HEK293 (cell line): ENCODE measurements at regions not wholly inside any gene's neighbourhood (a gene's known extent, or its start where the extent isn't known, plus 50 kb on each side); places are given as distances from the start of the nearest gene placed in this dataset.

ENCODE experiments used
- CTCF ChIA-PET: fragments of 350-600 bp; formaldehyde crosslinking; extraction: SDS; loops from one replicate; lab custom pipeline; 2021; ENCODE audit warnings: antibody characterized with exemption; lab: Yijun Ruan, JAX
- POLR2A ChIA-PET: fragments of 300-600 bp; formaldehyde crosslinking; extraction: SDS; loops from one replicate; lab custom pipeline; 2020; ENCODE audit warnings: antibody characterized with exemption, inconsistent platforms; lab: Yijun Ruan, JAX
- H3K27ac ChIP-seq: fragments of 200-500 bp; sonication (Bioruptor generic); 2 replicates; pipeline ENCODE4 v1.5.1; 2014; ENCODE audit warnings: low read depth, low read length, control low read depth, inconsistent platforms; ENCODE audit errors: extremely low read depth
- H3K36me3 ChIP-seq, 2 experiments: fragments of 200-500 bp in 1 of 2; sonication (Bioruptor generic) in 1 of 2; 1 replicate in 1 of 2; 2 replicates in 1 of 2; pipeline ENCODE4 v1.5.1; 2014 to 2017; ENCODE audit warnings: inconsistent platforms in 2 of 2, low read length in 2 of 2; ENCODE audit not compliant: control insufficient read depth in 2 of 2, insufficient read depth in 1 of 2
- H3K4me1 ChIP-seq: fragments of 200-500 bp; sonication (Bioruptor generic); 2 replicates; pipeline ENCODE4 v1.5.1; 2014; ENCODE audit warnings: mild to moderate bottlenecking, low read length, inconsistent platforms; ENCODE audit not compliant: control insufficient read depth, insufficient read depth
- H3K4me3 ChIP-seq: 2 replicates; pipeline ENCODE4 v1.5.1; 2011; ENCODE audit warnings: low read depth, mild to moderate bottlenecking, control low read depth, low read length, moderate library complexity
- H3K9me3 ChIP-seq: fragments of 200-500 bp; sonication (Bioruptor generic); 2 replicates; pipeline ENCODE4 v1.5.1; 2014; ENCODE audit warnings: low read depth, low read length, inconsistent platforms; ENCODE audit not compliant: control insufficient read depth, insufficient read depth
- EGR2 ChIP-seq: fragments of 450-650 bp; formaldehyde crosslinking; IDR thresholded peaks from 2 replicates; pipeline ENCODE4 v1.5.1; 2016; ENCODE audit warnings: low read depth, missing biosample characterization, missing genetic modification characterization
- HIC1 ChIP-seq: fragments of 450-650 bp; formaldehyde crosslinking; IDR thresholded peaks from 2 replicates; pipeline ENCODE4 v1.5.1; 2016; ENCODE audit warnings: missing biosample characterization, missing genetic modification characterization
- HOXA7 ChIP-seq: sonication (generic); formaldehyde crosslinking; IDR thresholded peaks from 2 replicates; pipeline ENCODE4 v1.8.1; 2022; ENCODE audit warnings: missing genetic modification reagents, borderline replicate concordance
- MZF1 ChIP-seq: fragments of 450-650 bp; formaldehyde crosslinking; IDR thresholded peaks from 2 replicates; pipeline ENCODE4 v1.5.1; 2017; ENCODE audit warnings: missing biosample characterization, missing genetic modification characterization, borderline replicate concordance
- REPIN1 ChIP-seq: fragments of 450-650 bp; formaldehyde crosslinking; IDR thresholded peaks from 2 replicates; pipeline ENCODE4 v1.5.1; 2017; ENCODE audit warnings: missing biosample characterization, missing genetic modification characterization, low read depth
- SP7 ChIP-seq: fragments of 450-650 bp; formaldehyde crosslinking; IDR thresholded peaks from 2 replicates; pipeline ENCODE4 v1.5.1; 2016; ENCODE audit warnings: missing biosample characterization, missing genetic modification characterization
- TCF7L2 ChIP-seq: IDR thresholded peaks from 2 replicates; pipeline ENCODE4 v1.6.1; 2011; ENCODE audit warnings: low read depth, mild to moderate bottlenecking, inconsistent platforms, low read length, moderate library complexity, borderline replicate concordance
- WT1 ChIP-seq: fragments of 450-650 bp; formaldehyde crosslinking; IDR thresholded peaks from 2 replicates; pipeline ENCODE4 v1.5.1; 2016; ENCODE audit warnings: missing biosample characterization, missing genetic modification characterization
- ZIC2 ChIP-seq: fragments of 450-650 bp; formaldehyde crosslinking; IDR thresholded peaks from 2 replicates; pipeline ENCODE4 v1.5.1; 2016; ENCODE audit warnings: missing biosample characterization, missing genetic modification characterization
- ZNF114 ChIP-seq: fragments of 450-650 bp; formaldehyde crosslinking; IDR thresholded peaks from 2 replicates; pipeline ENCODE4 v1.5.0; 2017; ENCODE audit warnings: missing biosample characterization, missing genetic modification characterization
- ZNF24 ChIP-seq: fragments of 450-650 bp; formaldehyde crosslinking; IDR thresholded peaks from 2 replicates; pipeline ENCODE4 v1.5.1; 2016; ENCODE audit warnings: missing biosample characterization, missing genetic modification characterization
- ZNF266 ChIP-seq: fragments of 450-650 bp; formaldehyde crosslinking; IDR thresholded peaks from 2 replicates; pipeline ENCODE4 v1.5.1; 2016; ENCODE audit warnings: missing biosample characterization, missing genetic modification characterization, low read depth
- ZNF292 ChIP-seq: fragments of 450-650 bp; formaldehyde crosslinking; IDR thresholded peaks from 2 replicates; pipeline ENCODE4 v1.5.1; 2016; ENCODE audit warnings: low read depth, missing biosample characterization, missing genetic modification characterization, borderline replicate concordance
- ZNF366 ChIP-seq: fragments of 450-650 bp; formaldehyde crosslinking; conservative IDR thresholded peaks from 2 replicates; pipeline ENCODE4 v1.5.1; 2016; ENCODE audit warnings: missing biosample characterization, missing genetic modification characterization
- ZNF518A ChIP-seq: fragments of 450-650 bp; formaldehyde crosslinking; conservative IDR thresholded peaks from 2 replicates; pipeline ENCODE4 v1.5.1; 2016; ENCODE audit warnings: low read depth, missing biosample characterization, missing genetic modification characterization
- ZNF560 ChIP-seq: fragments of 450-650 bp; formaldehyde crosslinking; IDR thresholded peaks from 2 replicates; pipeline ENCODE4 v1.5.1; 2017; ENCODE audit warnings: missing biosample characterization, missing genetic modification characterization, borderline replicate concordance
- ZNF596 ChIP-seq: fragments of 450-650 bp; IDR thresholded peaks from 2 replicates; pipeline ENCODE4 v1.5.0; 2018; ENCODE audit warnings: missing biosample characterization, mild to moderate bottlenecking, missing genetic modification characterization, moderate library complexity
- ZNF624 ChIP-seq: fragments of 450-650 bp; formaldehyde crosslinking; IDR thresholded peaks from 2 replicates; pipeline ENCODE4 v1.5.1; 2017; ENCODE audit warnings: missing biosample characterization, missing genetic modification characterization
- ZNF645 ChIP-seq: fragments of 450-650 bp; formaldehyde crosslinking; IDR thresholded peaks from 2 replicates; pipeline ENCODE4; 2016; ENCODE audit warnings: missing biosample characterization, missing genetic modification characterization
- ZNF701 ChIP-seq: fragments of 450-650 bp; formaldehyde crosslinking; IDR thresholded peaks from 2 replicates; pipeline ENCODE4 v1.5.1; 2016; ENCODE audit warnings: missing biosample characterization, missing genetic modification characterization
- ZNF776 ChIP-seq: fragments of 450-650 bp; formaldehyde crosslinking; IDR thresholded peaks from 2 replicates; pipeline ENCODE4 v1.5.0; 2017; ENCODE audit warnings: missing biosample characterization, missing genetic modification characterization, borderline replicate concordance
- ZNF785 ChIP-seq: fragments of 450-650 bp; formaldehyde crosslinking; IDR thresholded peaks from 2 replicates; pipeline ENCODE4 v1.5.1; 2016; ENCODE audit warnings: missing biosample characterization, missing genetic modification characterization
- ZSCAN16 ChIP-seq: fragments of 450-650 bp; formaldehyde crosslinking; IDR thresholded peaks from 2 replicates; pipeline ENCODE4 v1.5.1; 2016; ENCODE audit warnings: missing biosample characterization, missing genetic modification characterization
- ZSCAN30 ChIP-seq: fragments of 450-650 bp; IDR thresholded peaks from 2 replicates; pipeline ENCODE4 v1.5.1; 2018; ENCODE audit warnings: missing biosample characterization, mild to moderate bottlenecking, missing genetic modification characterization, moderate library complexity
- ZSCAN5A ChIP-seq: fragments of 450-650 bp; formaldehyde crosslinking; IDR thresholded peaks from 2 replicates; pipeline ENCODE4 v1.5.1; 2016; ENCODE audit warnings: missing biosample characterization, missing genetic modification characterization

GRCh38 chr7:46386428-46387399 is 465.6 kb upstream of the IGFBP3 start:
- Histone ChIP-seq H3K4me3 (no peak overlapping the region), H3K4me1 (no peaks in the 10 kb centered on the region; the same call in 1 of the 2 replicates), H3K27ac (no peak overlapping the region), H3K36me3 (no peaks in the 10 kb centered on the region)
- ChIA-PET CTCF (interaction anchor here (0.6 to 1.1 kb wide), 3 partner anchors 14 to 863 kb away, joined by 3 to 4 read pairs (median 3); no protein-coding TSS in a partner anchor), POLR2A (no interaction called here)
- TF ChIP-seq ZNF645 (no peak), ZSCAN30 (tag by site-specific recombination) (no peak), HOXA7 (no peak), REPIN1 (tag by site-specific recombination) (no peak), ZNF266 (tag by site-specific recombination) (no peak), WT1 (tag by site-specific recombination) (no peak), ZNF292 (no peak), SP7 (tag by site-specific recombination) (no peak), ZIC2 (tag by site-specific recombination) (no peak), ZNF114 (tag by site-specific recombination) (no peak), MZF1 (tag by site-specific recombination) (no peak), HIC1 (tag by site-specific recombination) (no peak), EGR2 (tag by site-specific recombination) (no peak), ZNF24 (no peak), ZSCAN16 (tag by site-specific recombination) (no peak), ZSCAN5A (tag by site-specific recombination) (no peak)
- TF ChIP-seq, all 188 proteins: peak for 0
- H3K9me3 ChIP-seq: no peaks in the 10 kb centered on the region

- no peaks in the 10 kb centered on the region for H3K9me3 ChIP-seq
- POLR2A ChIA-PET: no interaction called here
- no peak overlapping the region for H3K4me3 ChIP-seq
- no peaks in the 10 kb centered on the region; the same call in 1 of the 2 replicates for H3K4me1 ChIP-seq
- no peak overlapping the region for H3K27ac ChIP-seq
- H3K36me3 ChIP-seq: no peaks in the 10 kb centered on the region
- CTCF ChIA-PET: no interaction called here
- TF ChIP-seq ZNF596 (no peak), ZNF624 (no peak), ZNF518A (no peak), TCF7L2 (no peak), ZNF366 (tag by site-specific recombination) (no peak), ZNF560 (tag by site-specific recombination) (no peak), ZNF776 (tag by site-specific recombination) (no peak), ZNF701 (tag by site-specific recombination) (no peak), ZNF785 (tag by site-specific recombination) (no peak)
Measured at GRCh38 chr7:46385662-46386309, 464.7 kb upstream of the IGFBP3 start.
